Esophagus muscularis mucosa (tissue), 4 donors: ENCODE measurements at regions not wholly inside any gene's neighbourhood (a gene's known extent, or its start where the extent isn't known, plus 50 kb on each side); places are given as distances from the start of the nearest gene placed in this dataset.
A peak's percentile ranks its signal among the peaks of the same experiment; 100 is the strongest.

ENCODE experiments used
- DNase-seq: peaks from one replicate; pipeline ENCODE4 v3.0.0-alpha.2; 2017; ENCODE audit errors: extremely low spot score
- H3K27ac ChIP-seq, 4 donors: fragments of 200-600 bp; sonication (generic); replicated peaks in 1 of 4; 1 replicate in 3 of 4; 2 replicates in 1 of 4; pipeline ENCODE4 v1.5.1; 2016 to 2019; ENCODE audit warnings: mild to moderate bottlenecking in 1 of 4
- H3K27me3 ChIP-seq, 4 donors: fragments of 200-600 bp; sonication (generic); one replicate each; pipeline versions ENCODE4 v1.5.1 to v1.6.0; 2016 to 2019
- H3K36me3 ChIP-seq, 4 donors: fragments of 200-600 bp; sonication (generic); one replicate each; pipeline ENCODE4 v1.5.1; 2016 to 2019
- H3K4me1 ChIP-seq, 4 donors: fragments of 200-600 bp; sonication (generic); one replicate each; pipeline ENCODE4 v1.5.1; 2016 to 2019
- H3K4me3 ChIP-seq, 4 donors: fragments of 200-600 bp; sonication (generic); 1 replicate in 2 of 4; 2 replicates in 2 of 4; pipeline ENCODE4 v1.5.1; 2016 to 2019; ENCODE audit warnings: mild to moderate bottlenecking in 4 of 4, moderate library complexity in 1 of 4
- H3K9me3 ChIP-seq, 4 donors: fragments of 200-600 bp; sonication (generic); 1 replicate in 3 of 4; 2 replicates in 1 of 4; pipeline ENCODE4 v1.5.1; 2016 to 2019
- CTCF ChIP-seq, 3 experiments: fragments of 200-600 bp in 2 of 3; fragments of 450-650 bp in 1 of 3; sonication (generic) in 2 of 3; IDR thresholded peaks; one replicate each; pipeline ENCODE4 v1.5.1; 2017 to 2019; ENCODE audit warnings: antibody characterized with exemption in 3 of 3, mild to moderate bottlenecking in 2 of 3, moderate library complexity in 1 of 3
- EP300 ChIP-seq: sonication (generic); formaldehyde crosslinking; IDR thresholded peaks from one replicate; pipeline ENCODE4 v1.6.1; 2017; ENCODE audit warnings: antibody characterized with exemption
- POLR2A ChIP-seq: fragments of 450-650 bp; IDR thresholded peaks from one replicate; pipeline ENCODE4 v1.6.1; 2017; ENCODE audit warnings: antibody characterized with exemption, moderate library complexity, mild to moderate bottlenecking, low read depth
- POLR2AphosphoS5 ChIP-seq, 2 donors: sonication (generic); formaldehyde crosslinking; IDR thresholded peaks; one replicate each; pipeline ENCODE4 v1.6.1; 2017; ENCODE audit warnings: antibody characterized with exemption in 2 of 2
- WGBS: methylation state at CpG from one replicate; pipeline ENCODE4 v1.1.5; 2018; 5-methylcytosine and 5-hydroxymethylcytosine counted together
- intact Hi-C: fragments of 100-400 bp; cut with DNase I; formaldehyde crosslinking; loops from one replicate; pipeline ENCODE4 v1.15.1; 2023

GRCh38 chr11:69925366-69926196 lies 106.4 kb upstream of the FGF3 start:
- intact Hi-C loops = no loop called here
- Histone ChIP-seq H3K4me3 (no peak overlapping the region), H3K9me3 (peaks cover 0 to 5% (median 0%) of the 10 kb centered on the region in 4 donors), H3K4me1 (peaks cover 0 to 12% (median 4%) of the 10 kb centered on the region in 4 donors), H3K27ac (peak overlapping the region in 2 of 4 donors; percentile 10 to 11), H3K36me3 (no peaks in the 10 kb centered on the region), H3K27me3 (peaks cover 0 to 93% (median 0%) of the 10 kb centered on the region in 4 donors)
- TF ChIP-seq POLR2A (no peak), POLR2AphosphoS5 (IDR thresholded peaks at IDR 0.05) (no peak), CTCF (IDR thresholded peaks at IDR 0.05) (no peak), EP300 (no peak)
- no peak for DNase-seq
- 8% methylated on average over 19 of the region's 22 CpGs for WGBS

GRCh38 chr11:69926376-69927050 lies 107.3 kb upstream of the FGF3 start:
- 53% methylated on average over 15 of the region's 15 CpGs for WGBS
- Histone ChIP-seq H3K27ac (peak overlapping the region in 1 of 4 donors; percentile 11), H3K4me3 (no peak overlapping the region), H3K4me1 (peaks cover 0 to 12% (median 4%) of the 10 kb centered on the region in 4 donors), H3K36me3 (no peaks in the 10 kb centered on the region), H3K9me3 (peaks cover 0 to 5% (median 0%) of the 10 kb centered on the region in 4 donors), H3K27me3 (peaks cover 0 to 93% (median 0%) of the 10 kb centered on the region in 4 donors)
- TF ChIP-seq CTCF (IDR thresholded peaks at IDR 0.05) (no peak), EP300 (no peak), POLR2A (no peak), POLR2AphosphoS5 (IDR thresholded peaks at IDR 0.05) (no peak)
- DNase-seq = no peak
- intact Hi-C loops = no loop called here

- H3K4me1 ChIP-seq = peaks cover 0 to 12% (median 4%) of the 10 kb centered on the region in 4 donors
- TF ChIP-seq CTCF (IDR thresholded peaks at IDR 0.05) = no peak
- no peak for TF ChIP-seq POLR2A
- TF ChIP-seq EP300 = no peak
- no peak for TF ChIP-seq POLR2AphosphoS5 (IDR thresholded peaks at IDR 0.05)
- H3K9me3 ChIP-seq = peaks cover 0 to 5% (median 0%) of the 10 kb centered on the region in 4 donors
- intact Hi-C loops = no loop called here
- no peak overlapping the region for H3K27ac ChIP-seq
- 77% methylated on average over 9 of the region's 9 CpGs for WGBS
- H3K36me3 ChIP-seq = no peaks in the 10 kb centered on the region
- peaks cover 0 to 88% (median 0%) of the 10 kb centered on the region in 4 donors for H3K27me3 ChIP-seq
- no peak for DNase-seq
- no peak overlapping the region for H3K4me3 ChIP-seq
Measured at GRCh38 chr11:69928121-69928520, 108.9 kb upstream of the FGF3 start.

GRCh38 chr11:69928975-69929374 lies 109.8 kb upstream of the FGF3 start:
- intact Hi-C loops = no loop called here
- Histone ChIP-seq H3K36me3 (no peaks in the 10 kb centered on the region), H3K27ac (no peak overlapping the region), H3K4me1 (peaks cover 0 to 12% (median 4%) of the 10 kb centered on the region in 4 donors), H3K27me3 (peaks cover 0 to 79% (median 0%) of the 10 kb centered on the region in 4 donors), H3K9me3 (peaks cover 0 to 5% (median 0%) of the 10 kb centered on the region in 4 donors), H3K4me3 (no peak overlapping the region)
- WGBS = 80% methylated on average over 3 of the region's 3 CpGs
- DNase-seq = no peak
- TF ChIP-seq CTCF (IDR thresholded peaks at IDR 0.05) (no peak), EP300 (no peak), POLR2AphosphoS5 (IDR thresholded peaks at IDR 0.05) (no peak), POLR2A (no peak)
